ENCODE measurements at regions not wholly inside any gene's neighbourhood (a gene's known extent, or its start where the extent isn't known, plus 50 kb on each side); places are given as distances from the start of the nearest gene placed in this dataset.

DNA sequence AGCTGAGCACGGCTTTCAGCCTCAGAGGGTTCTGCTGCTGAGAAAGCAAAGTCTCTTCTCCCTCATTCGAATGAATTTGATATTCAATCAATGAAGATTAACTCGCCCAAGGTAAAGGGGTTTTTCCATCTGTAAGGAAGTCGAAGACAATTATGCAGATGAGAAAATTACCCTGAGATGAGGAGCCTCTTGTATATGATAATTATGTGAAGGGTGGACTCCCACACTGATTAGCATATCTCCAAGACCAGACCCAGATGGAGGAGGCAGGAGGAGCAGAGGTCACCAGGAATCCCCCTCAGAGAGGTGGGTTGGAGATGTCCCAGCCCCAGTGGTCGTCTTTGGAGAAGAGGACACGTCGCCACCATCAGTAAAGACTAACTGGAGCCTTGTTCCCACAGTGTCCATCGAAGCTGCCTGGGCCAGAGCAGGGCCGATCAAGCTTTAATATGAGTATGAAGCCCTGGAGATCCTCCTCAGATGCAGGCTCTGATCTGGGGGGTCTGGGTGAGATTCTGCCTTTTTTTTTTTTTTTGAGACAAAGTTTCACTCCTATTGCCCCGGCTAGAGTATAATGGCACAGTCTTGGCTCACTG is 61.5 kb upstream of the LHX1 start:
- ChIA-PET POLR2A (no interaction called here), CTCF (no interaction called here)
- Histone ChIP-seq H3K27me3 (replicated peaks in 1 of 4; ENCODE audit: control extremely low read depth in 1 of 4, control insufficient read depth in 3 of 4, insufficient read depth in 4 of 4, low read length in 3 of 4) (peaks cover 0 to 6% (median 1%) of the 10 kb centered on the region in 4 experiments), H3K79me2 (ENCODE audit: control insufficient read depth, insufficient read depth, low read length) (no peaks in the 10 kb centered on the region), H2AFZ (ENCODE audit: insufficient read depth, low read depth, low read length, poor library complexity, severe bottlenecking) (no peak overlapping the region), H3K4me2 (replicated peaks; ENCODE audit: low read depth, low read length, poor library complexity, severe bottlenecking) (no peak overlapping the region), H3K36me3 (replicated peaks in 1 of 2; ENCODE audit: control extremely low read depth in 1 of 2, control insufficient read depth in 1 of 2, extremely low read depth in 1 of 2, insufficient read depth in 2 of 2, low read length in 1 of 2) (no peaks in the 10 kb centered on the region), H3K9ac (ENCODE audit: low read length) (no peak overlapping the region), H3K9me3 (ENCODE audit: control extremely low read depth in 1 of 3, control insufficient read depth in 2 of 3, insufficient read depth in 1 of 3, low read length in 2 of 3) (peaks cover 0 to 1% (median 0%) of the 10 kb centered on the region in 3 donors), H3K4me3 (ENCODE audit: control extremely low read depth in 1 of 5, extremely low read depth in 1 of 5, insufficient read depth in 1 of 5, low read depth in 2 of 5, low read length in 4 of 5) (no peak overlapping the region), H4K20me1 (ENCODE audit: control insufficient read depth, insufficient read depth, low read length, poor library complexity, severe bottlenecking) (no peaks in the 10 kb centered on the region), H3K4me1 (ENCODE audit: control insufficient read depth in 2 of 2, insufficient read depth in 2 of 2, low read length in 2 of 2) (no peaks in the 10 kb centered on the region), H3K27ac (ENCODE audit: low read length in 2 of 2) (no peak overlapping the region)
- Mint-ChIP-seq H3K4me1 (no peaks in the 10 kb centered on the region), H3K27me3 (peaks cover 24% of the 10 kb centered on the region), H3K27ac (no peak overlapping the region), H3K9me3 (ENCODE audit: insufficient read depth) (peaks cover 5% of the 10 kb centered on the region), H3K4me3 (no peak overlapping the region)
- no peak for TF ChIP-seq EZH2 (IDR thresholded peaks at IDR 0.05; ENCODE audit: borderline replicate concordance, insufficient read depth, low read depth, low read length, poor library complexity, severe bottlenecking)
- TF ChIP-seq, protein P1, sequence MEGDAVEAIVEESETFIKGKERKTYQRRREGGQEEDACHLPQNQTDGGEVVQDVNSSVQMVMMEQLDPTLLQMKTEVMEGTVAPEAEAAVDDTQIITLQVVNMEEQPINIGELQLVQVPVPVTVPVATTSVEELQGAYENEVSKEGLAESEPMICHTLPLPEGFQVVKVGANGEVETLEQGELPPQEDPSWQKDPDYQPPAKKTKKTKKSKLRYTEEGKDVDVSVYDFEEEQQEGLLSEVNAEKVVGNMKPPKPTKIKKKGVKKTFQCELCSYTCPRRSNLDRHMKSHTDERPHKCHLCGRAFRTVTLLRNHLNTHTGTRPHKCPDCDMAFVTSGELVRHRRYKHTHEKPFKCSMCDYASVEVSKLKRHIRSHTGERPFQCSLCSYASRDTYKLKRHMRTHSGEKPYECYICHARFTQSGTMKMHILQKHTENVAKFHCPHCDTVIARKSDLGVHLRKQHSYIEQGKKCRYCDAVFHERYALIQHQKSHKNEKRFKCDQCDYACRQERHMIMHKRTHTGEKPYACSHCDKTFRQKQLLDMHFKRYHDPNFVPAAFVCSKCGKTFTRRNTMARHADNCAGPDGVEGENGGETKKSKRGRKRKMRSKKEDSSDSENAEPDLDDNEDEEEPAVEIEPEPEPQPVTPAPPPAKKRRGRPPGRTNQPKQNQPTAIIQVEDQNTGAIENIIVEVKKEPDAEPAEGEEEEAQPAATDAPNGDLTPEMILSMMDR (IDR thresholded peaks at IDR 0.05), result no peak
- no peak for DNase-seq
- WGBS (ENCODE audit: insufficient coverage), result 85% methylated on average over 7 of the region's 10 CpGs
- intact Hi-C loops (cut with micrococcal nuclease), result no loop called here
- no peak for ATAC-seq (ENCODE audit: low read depth)

DNA sequence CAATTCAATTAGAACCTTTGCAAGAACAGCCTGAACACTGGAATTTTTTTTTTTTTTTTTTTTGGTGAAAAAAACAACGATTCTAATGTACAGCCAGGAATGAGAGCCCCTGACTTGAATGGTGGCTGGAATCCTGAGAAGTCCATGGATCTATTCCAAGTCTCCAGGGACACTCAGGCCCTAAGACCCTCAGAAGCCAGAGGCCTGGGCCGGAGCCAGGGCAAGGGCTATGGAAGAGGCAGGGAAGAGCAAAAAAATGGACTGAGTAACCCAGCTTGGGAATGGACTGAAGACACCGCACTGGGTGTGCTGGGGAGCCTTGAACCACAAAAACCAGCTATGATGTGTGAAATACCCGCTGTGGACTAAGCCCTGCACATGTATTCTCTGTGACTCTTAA is 60.3 kb upstream of the LHX1 start:
- intact Hi-C loops (cut with micrococcal nuclease), result no loop called here
- H3K4me1 Mint-ChIP-seq, result no peaks in the 10 kb centered on the region
- Histone ChIP-seq H3K9me3 (ENCODE audit: control extremely low read depth in 1 of 3, control insufficient read depth in 2 of 3, insufficient read depth in 1 of 3, low read length in 2 of 3) (peaks cover 0 to 9% (median 0%) of the 10 kb centered on the region in 3 donors), H3K9ac (ENCODE audit: low read length) (no peak overlapping the region), H3K4me3 (ENCODE audit: control extremely low read depth in 1 of 5, extremely low read depth in 1 of 5, insufficient read depth in 1 of 5, low read depth in 2 of 5, low read length in 4 of 5) (no peak overlapping the region), H3K36me3 (replicated peaks in 1 of 2; ENCODE audit: control extremely low read depth in 1 of 2, control insufficient read depth in 1 of 2, extremely low read depth in 1 of 2, insufficient read depth in 2 of 2, low read length in 1 of 2) (no peaks in the 10 kb centered on the region), H2AFZ (ENCODE audit: insufficient read depth, low read depth, low read length, poor library complexity, severe bottlenecking) (no peak overlapping the region), H4K20me1 (ENCODE audit: control insufficient read depth, insufficient read depth, low read length, poor library complexity, severe bottlenecking) (no peaks in the 10 kb centered on the region), H3K27me3 (replicated peaks in 1 of 4; ENCODE audit: control extremely low read depth in 1 of 4, control insufficient read depth in 3 of 4, insufficient read depth in 4 of 4, low read length in 3 of 4) (peaks cover 0 to 6% (median 4%) of the 10 kb centered on the region in 4 experiments), H3K4me1 (ENCODE audit: control insufficient read depth in 2 of 2, insufficient read depth in 2 of 2, low read length in 2 of 2) (no peaks in the 10 kb centered on the region), H3K4me2 (replicated peaks; ENCODE audit: low read depth, low read length, poor library complexity, severe bottlenecking) (no peak overlapping the region), H3K27ac (ENCODE audit: low read length in 2 of 2) (no peak overlapping the region), H3K79me2 (ENCODE audit: control insufficient read depth, insufficient read depth, low read length) (no peaks in the 10 kb centered on the region)
- DNase-seq (no peak), ATAC-seq (ENCODE audit: low read depth) (no peak)
- ChIA-PET POLR2A (interaction anchor here (0.6 kb wide), 1 partner anchor 11 kb away, joined by 5 read pairs; no protein-coding TSS in a partner anchor), CTCF (no interaction called here)
- peaks cover 29% of the 10 kb centered on the region for H3K27me3 Mint-ChIP-seq
- 80% methylated on average over 3 of the region's 4 CpGs for WGBS (ENCODE audit: insufficient coverage)
- H3K4me3 Mint-ChIP-seq, result no peak overlapping the region
- H3K27ac Mint-ChIP-seq, result no peak overlapping the region
- no peak for TF ChIP-seq EZH2 (IDR thresholded peaks at IDR 0.05; ENCODE audit: borderline replicate concordance, insufficient read depth, low read depth, low read length, poor library complexity, severe bottlenecking)
- TF ChIP-seq, protein P1 (IDR thresholded peaks at IDR 0.05), result no peak
- peaks cover 10% of the 10 kb centered on the region for H3K9me3 Mint-ChIP-seq (ENCODE audit: insufficient read depth)

Data from B cell (primary cell).